GM12864 (cell line): ENCODE measurements at regions not wholly inside any gene's neighbourhood (a gene's known extent, or its start where the extent isn't known, plus 50 kb on each side); places are given as distances from the start of the nearest gene placed in this dataset.

Source experiments
- DNase-seq: peaks from one replicate; pipeline ENCODE4 v3.0.0-alpha.2; 2011; ENCODE audit warnings: low read depth
- H3K4me3 ChIP-seq: 2 replicates; pipeline ENCODE4 v1.5.1; 2011; ENCODE audit warnings: mild to moderate bottlenecking, low read depth, low read length, control low read depth
- TF ChIP-seq, protein P1 (sequence below): IDR thresholded peaks from 2 replicates; pipeline ENCODE4 v1.5.1; 2011; ENCODE audit warnings: low read depth, mild to moderate bottlenecking, moderate library complexity, low read length, control low read depth, inconsistent platforms; ENCODE audit errors: missing control alignments

DNA sequence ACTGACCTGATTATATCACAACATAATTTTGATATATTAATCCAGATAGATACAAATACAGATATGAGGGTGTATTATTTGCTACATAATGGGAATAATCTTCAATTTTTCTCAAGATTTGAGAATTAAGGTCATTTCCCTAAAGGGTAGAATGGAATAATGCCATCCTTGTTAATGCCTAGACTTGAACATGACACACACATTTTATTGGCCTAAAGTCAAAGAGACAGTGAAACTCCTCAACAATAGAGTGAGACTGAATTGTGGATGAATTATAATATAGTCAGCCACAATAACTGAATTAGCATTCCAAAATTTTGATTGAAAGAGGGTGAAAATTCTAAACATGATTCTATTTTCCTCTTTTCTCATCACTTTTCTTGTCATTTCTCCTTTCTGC, 506.0 kb upstream of the CDH2 start:
- H3K4me3 ChIP-seq = no peak overlapping the region
- no peak for DNase-seq
- TF ChIP-seq, protein P1, sequence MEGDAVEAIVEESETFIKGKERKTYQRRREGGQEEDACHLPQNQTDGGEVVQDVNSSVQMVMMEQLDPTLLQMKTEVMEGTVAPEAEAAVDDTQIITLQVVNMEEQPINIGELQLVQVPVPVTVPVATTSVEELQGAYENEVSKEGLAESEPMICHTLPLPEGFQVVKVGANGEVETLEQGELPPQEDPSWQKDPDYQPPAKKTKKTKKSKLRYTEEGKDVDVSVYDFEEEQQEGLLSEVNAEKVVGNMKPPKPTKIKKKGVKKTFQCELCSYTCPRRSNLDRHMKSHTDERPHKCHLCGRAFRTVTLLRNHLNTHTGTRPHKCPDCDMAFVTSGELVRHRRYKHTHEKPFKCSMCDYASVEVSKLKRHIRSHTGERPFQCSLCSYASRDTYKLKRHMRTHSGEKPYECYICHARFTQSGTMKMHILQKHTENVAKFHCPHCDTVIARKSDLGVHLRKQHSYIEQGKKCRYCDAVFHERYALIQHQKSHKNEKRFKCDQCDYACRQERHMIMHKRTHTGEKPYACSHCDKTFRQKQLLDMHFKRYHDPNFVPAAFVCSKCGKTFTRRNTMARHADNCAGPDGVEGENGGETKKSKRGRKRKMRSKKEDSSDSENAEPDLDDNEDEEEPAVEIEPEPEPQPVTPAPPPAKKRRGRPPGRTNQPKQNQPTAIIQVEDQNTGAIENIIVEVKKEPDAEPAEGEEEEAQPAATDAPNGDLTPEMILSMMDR = no peak

- no peak for DNase-seq
- TF ChIP-seq, protein P1 = no peak
- no peak overlapping the region for H3K4me3 ChIP-seq
Observed at GRCh38 chr18:28669165-28669564, 492.2 kb upstream of the CDH2 start.

DNA sequence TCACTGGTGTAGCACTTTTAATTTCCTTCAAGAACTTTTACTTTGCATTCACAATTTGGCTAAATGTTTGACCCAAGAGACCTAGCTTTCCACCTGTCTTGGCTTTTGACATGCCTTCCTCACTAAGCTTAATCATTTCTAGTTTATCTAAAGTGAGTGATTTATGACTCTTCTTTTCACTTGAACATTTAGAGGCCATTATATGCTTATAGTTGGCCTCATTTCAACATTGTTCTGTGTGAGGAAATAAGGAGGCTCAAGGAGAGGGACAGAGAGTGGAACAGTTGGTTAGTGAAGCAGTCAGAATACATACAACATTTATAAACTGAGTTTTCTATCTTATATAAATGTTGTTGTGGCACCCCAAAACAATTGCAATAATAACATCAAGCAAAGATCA, 489.3 kb upstream of the CDH2 start:
- TF ChIP-seq, protein P1 = no peak
- no peak overlapping the region for H3K4me3 ChIP-seq
- DNase-seq = no peak

DNA sequence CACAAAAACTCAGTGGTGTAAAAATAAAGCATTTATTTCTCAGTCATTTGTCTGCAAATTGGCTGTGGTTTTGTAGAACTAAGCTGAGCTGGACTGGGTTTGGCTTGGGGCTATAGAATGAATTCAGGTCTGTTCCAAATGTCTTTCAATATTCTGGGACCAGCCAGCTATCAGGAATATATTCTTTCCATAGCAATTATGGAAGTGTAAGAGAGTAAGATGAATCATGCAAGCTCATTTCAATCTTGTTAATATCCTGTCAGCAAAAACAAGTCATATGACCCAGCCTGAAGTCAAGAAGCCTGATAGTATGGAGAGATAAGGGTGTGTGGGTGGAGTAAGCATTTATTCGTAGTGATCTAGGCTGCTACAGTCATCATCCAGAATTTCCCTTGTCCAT, 481.0 kb upstream of the CDH2 start:
- no peak for DNase-seq
- TF ChIP-seq, protein P1 = no peak
- H3K4me3 ChIP-seq = no peak overlapping the region

GRCh38 chr18:28652654-28653053, 475.7 kb upstream of the CDH2 start:
- H3K4me3 ChIP-seq = no peak overlapping the region
- TF ChIP-seq, protein P1 = no peak
- DNase-seq = no peak

GRCh38 chr18:28651298-28651697, 474.4 kb upstream of the CDH2 start:
- no peak overlapping the region for H3K4me3 ChIP-seq
- TF ChIP-seq, protein P1 = no peak
- DNase-seq = no peak

- H3K4me3 ChIP-seq = no peak overlapping the region
- TF ChIP-seq, protein P1 = no peak
- no peak for DNase-seq
Observed at GRCh38 chr18:28650860-28651259, 473.9 kb upstream of the CDH2 start.
